CD14-positive monocyte (primary cell): ENCODE measurements at regions not wholly inside any gene's neighbourhood (a gene's known extent, or its start where the extent isn't known, plus 50 kb on each side); places are given as distances from the start of the nearest gene placed in this dataset.

Experiments used
- DNase-seq, 3 donors: peaks; one replicate each; pipeline ENCODE4 v3.0.0-alpha.2; 2011 to 2022
- H2AFZ ChIP-seq: 2 replicates; pipeline ENCODE4 v1.6.0; 2012; ENCODE audit warnings: mild to moderate bottlenecking, low read depth, low read length, inconsistent platforms; ENCODE audit not compliant: insufficient read depth, poor library complexity, severe bottlenecking
- H3K27ac ChIP-seq, 2 donors: 1 replicate in 1 of 2; 2 replicates in 1 of 2; pipeline ENCODE4 v1.5.1; 2012 to 2013; ENCODE audit warnings: low read length in 2 of 2, control low read depth in 1 of 2, inconsistent platforms in 1 of 2, low read depth in 1 of 2, mild to moderate bottlenecking in 1 of 2
- H3K27me3 ChIP-seq, 2 donors: one replicate each; pipeline versions ENCODE4 v1.6.0 to v1.6.1; 2011 to 2013; ENCODE audit warnings: low read length in 2 of 2; ENCODE audit not compliant: control insufficient read depth in 2 of 2, insufficient read depth in 2 of 2
- H3K36me3 ChIP-seq, 2 donors: replicated peaks in 1 of 2; 1 replicate in 1 of 2; 2 replicates in 1 of 2; pipeline versions ENCODE4 v1.5.1 to v1.6.1; 2012 to 2013; ENCODE audit warnings: low read length in 2 of 2, control low read depth in 1 of 2, inconsistent platforms in 1 of 2, mild to moderate bottlenecking in 1 of 2; ENCODE audit not compliant: insufficient read depth in 2 of 2, control insufficient read depth in 1 of 2
- H3K4me1 ChIP-seq, 2 donors: 1 replicate in 1 of 2; 2 replicates in 1 of 2; pipeline versions ENCODE4 v1.5.1 to v1.6.1; 2012 to 2013; ENCODE audit warnings: low read length in 2 of 2, control low read depth in 1 of 2, inconsistent platforms in 1 of 2, mild to moderate bottlenecking in 1 of 2, moderate library complexity in 1 of 2; ENCODE audit not compliant: insufficient read depth in 2 of 2, control insufficient read depth in 1 of 2
- H3K4me2 ChIP-seq: replicated peaks from 2 replicates; pipeline ENCODE3; 2012; ENCODE audit warnings: low read length, moderate library complexity, mild to moderate bottlenecking; ENCODE audit not compliant: poor library complexity, severe bottlenecking; ENCODE audit errors: extremely low read depth
- H3K4me3 ChIP-seq, 3 experiments: fragments of 200-600 bp in 1 of 3; sonication (generic) in 1 of 3; replicated peaks in 1 of 3; 1 replicate in 2 of 3; 2 replicates in 1 of 3; pipeline ENCODE4 v1.5.1; 2011 to 2013; ENCODE audit warnings: low read length in 3 of 3, mild to moderate bottlenecking in 3 of 3, control low read depth in 2 of 3, low read depth in 2 of 3, inconsistent platforms in 1 of 3, moderate library complexity in 1 of 3
- H3K79me2 ChIP-seq: 2 replicates; pipeline ENCODE4 v1.6.0; 2012; ENCODE audit warnings: mild to moderate bottlenecking, control low read depth, inconsistent platforms, low read length, moderate library complexity; ENCODE audit not compliant: insufficient read depth
- H3K9ac ChIP-seq: 2 replicates; pipeline ENCODE4 v1.6.0; 2017; ENCODE audit warnings: low read length, mild to moderate bottlenecking; ENCODE audit not compliant: insufficient read depth, poor library complexity, severe bottlenecking
- H3K9me3 ChIP-seq, 2 donors: replicated peaks in 1 of 2; 1 replicate in 1 of 2; 2 replicates in 1 of 2; pipeline versions ENCODE4 v1.5.1 to v1.6.1; 2012 to 2013; ENCODE audit warnings: low read length in 2 of 2, control low read depth in 1 of 2; ENCODE audit not compliant: control insufficient read depth in 1 of 2, insufficient read depth in 1 of 2
- H4K20me1 ChIP-seq: 2 replicates; pipeline ENCODE4 v1.6.0; 2012; ENCODE audit warnings: mild to moderate bottlenecking, low read length, control low read depth, moderate library complexity; ENCODE audit not compliant: insufficient read depth
- H3K27ac Mint-ChIP-seq, 7 donors: one replicate each; pipeline ENCODE4 v1.8.0; 2020; ENCODE audit warnings: mild to moderate bottlenecking in 7 of 7, mixed read lengths in 7 of 7, moderate library complexity in 6 of 7, inconsistent platforms in 2 of 7
- H3K27me3 Mint-ChIP-seq, 3 donors: one replicate each; pipeline ENCODE4 v1.8.0; 2021 to 2022; ENCODE audit warnings: low read depth in 3 of 3, mild to moderate bottlenecking in 3 of 3, mixed read lengths in 3 of 3, moderate library complexity in 3 of 3, inconsistent platforms in 1 of 3
- H3K36me3 Mint-ChIP-seq, 2 donors: one replicate each; pipeline ENCODE4 v1.8.0; 2020; ENCODE audit warnings: mixed read lengths in 2 of 2, inconsistent platforms in 1 of 2, mild to moderate bottlenecking in 1 of 2
- H3K4me1 Mint-ChIP-seq: one replicate; pipeline ENCODE4 v1.8.0; 2020; ENCODE audit warnings: mild to moderate bottlenecking, mixed read lengths
- H3K4me3 Mint-ChIP-seq, 2 donors: one replicate each; pipeline ENCODE4 v1.8.0; 2020; ENCODE audit warnings: mild to moderate bottlenecking in 2 of 2, mixed read lengths in 2 of 2, moderate library complexity in 1 of 2
- H3K9me3 Mint-ChIP-seq, 7 donors: one replicate each; pipeline ENCODE4 v1.8.0; 2020 to 2022; ENCODE audit warnings: mixed read lengths in 7 of 7, mild to moderate bottlenecking in 6 of 7, moderate library complexity in 6 of 7, inconsistent platforms in 2 of 7
- WGBS: methylation state at CpG from one replicate; pipeline ENCODE4 v1.1.5; 2013; ENCODE audit warnings: missing lambda C conversion rate; ENCODE audit not compliant: insufficient coverage; 5-methylcytosine and 5-hydroxymethylcytosine counted together
- intact Hi-C, 2 donors: fragments of 100-400 bp; cut with micrococcal nuclease; formaldehyde crosslinking; loops; one replicate each; pipeline versions ENCODE4 v1.15.0 to v1.15.1; 2023
- TF ChIP-seq, protein P1 (sequence below): fragments of 200-600 bp; IDR thresholded peaks from one replicate; pipeline ENCODE4 v1.8.0; 2022; ENCODE audit warnings: antibody characterized with exemption, mild to moderate bottlenecking

DNA sequence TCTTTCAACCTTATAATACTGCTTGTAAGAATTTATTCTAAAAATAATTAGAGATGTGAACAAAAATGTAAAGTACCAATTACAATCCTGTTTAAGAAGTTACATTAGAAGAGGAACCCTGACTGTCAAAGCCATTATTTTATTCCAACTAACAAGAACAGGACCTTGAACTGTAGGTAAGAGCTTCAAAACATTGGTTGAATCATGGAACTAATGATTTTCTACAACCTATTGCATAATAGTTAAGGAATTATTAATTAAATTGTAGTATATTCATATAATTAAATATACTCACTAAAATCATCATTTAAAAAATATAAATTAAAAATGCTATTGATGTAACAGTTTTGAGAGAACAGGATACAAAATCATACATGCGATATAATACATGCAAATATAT lies 649.4 kb upstream of the KIRREL3 start:
- H3K36me3 ChIP-seq: no peaks in the 10 kb centered on the region
- H3K27ac ChIP-seq: no peak overlapping the region
- no peak overlapping the region for H2AFZ ChIP-seq
- no peak overlapping the region for H3K4me3 ChIP-seq
- Mint-ChIP-seq H3K9me3 (peaks cover 0 to 3% (median 0%) of the 10 kb centered on the region in 7 donors), H3K27ac (no peak overlapping the region), H3K4me1 (no peaks in the 10 kb centered on the region), H3K4me3 (no peak overlapping the region), H3K27me3 (peaks cover 0 to 3% (median 0%) of the 10 kb centered on the region in 3 donors), H3K36me3 (no peaks in the 10 kb centered on the region)
- DNase-seq: no peak
- TF ChIP-seq, protein P1, sequence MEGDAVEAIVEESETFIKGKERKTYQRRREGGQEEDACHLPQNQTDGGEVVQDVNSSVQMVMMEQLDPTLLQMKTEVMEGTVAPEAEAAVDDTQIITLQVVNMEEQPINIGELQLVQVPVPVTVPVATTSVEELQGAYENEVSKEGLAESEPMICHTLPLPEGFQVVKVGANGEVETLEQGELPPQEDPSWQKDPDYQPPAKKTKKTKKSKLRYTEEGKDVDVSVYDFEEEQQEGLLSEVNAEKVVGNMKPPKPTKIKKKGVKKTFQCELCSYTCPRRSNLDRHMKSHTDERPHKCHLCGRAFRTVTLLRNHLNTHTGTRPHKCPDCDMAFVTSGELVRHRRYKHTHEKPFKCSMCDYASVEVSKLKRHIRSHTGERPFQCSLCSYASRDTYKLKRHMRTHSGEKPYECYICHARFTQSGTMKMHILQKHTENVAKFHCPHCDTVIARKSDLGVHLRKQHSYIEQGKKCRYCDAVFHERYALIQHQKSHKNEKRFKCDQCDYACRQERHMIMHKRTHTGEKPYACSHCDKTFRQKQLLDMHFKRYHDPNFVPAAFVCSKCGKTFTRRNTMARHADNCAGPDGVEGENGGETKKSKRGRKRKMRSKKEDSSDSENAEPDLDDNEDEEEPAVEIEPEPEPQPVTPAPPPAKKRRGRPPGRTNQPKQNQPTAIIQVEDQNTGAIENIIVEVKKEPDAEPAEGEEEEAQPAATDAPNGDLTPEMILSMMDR: no peak
- WGBS: no CpG with 5 or more reads among the region's 1 CpG
- no peaks in the 10 kb centered on the region for H3K4me1 ChIP-seq
- no peaks in the 10 kb centered on the region for H3K27me3 ChIP-seq
- no peaks in the 10 kb centered on the region for H3K9me3 ChIP-seq
- intact Hi-C loops: no loop called here
- no peaks in the 10 kb centered on the region for H4K20me1 ChIP-seq
- no peaks in the 10 kb centered on the region for H3K79me2 ChIP-seq
- no peak overlapping the region for H3K9ac ChIP-seq
- no peak overlapping the region for H3K4me2 ChIP-seq

DNA sequence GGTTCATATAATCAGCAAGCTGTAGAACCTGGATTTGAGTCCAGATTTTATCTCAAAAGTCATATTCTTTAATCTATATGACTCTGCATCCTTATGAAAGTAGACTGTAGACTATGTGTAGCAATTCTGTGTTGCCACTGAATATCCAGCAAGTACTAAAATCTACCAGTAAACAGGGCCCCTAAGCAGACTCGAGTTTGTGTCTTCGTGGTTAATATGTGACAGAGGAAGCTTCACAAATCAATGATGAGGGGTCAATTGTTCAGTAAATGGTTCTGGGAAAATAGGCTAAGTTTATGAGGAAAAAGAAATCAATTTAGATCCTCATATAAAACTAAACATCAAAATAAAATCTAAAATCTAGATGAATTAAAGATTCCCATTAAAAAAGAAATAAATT lies 648.5 kb upstream of the KIRREL3 start:
- no peaks in the 10 kb centered on the region for H3K4me1 Mint-ChIP-seq
- Histone ChIP-seq H3K4me3 (no peak overlapping the region), H3K9me3 (no peaks in the 10 kb centered on the region), H4K20me1 (no peaks in the 10 kb centered on the region), H3K4me1 (no peaks in the 10 kb centered on the region), H3K4me2 (no peak overlapping the region), H3K27ac (no peak overlapping the region), H3K79me2 (no peaks in the 10 kb centered on the region), H3K9ac (no peak overlapping the region), H2AFZ (no peak overlapping the region), H3K36me3 (no peaks in the 10 kb centered on the region), H3K27me3 (no peaks in the 10 kb centered on the region)
- peaks cover 0 to 3% (median 0%) of the 10 kb centered on the region in 7 donors for H3K9me3 Mint-ChIP-seq
- H3K27ac Mint-ChIP-seq: no peak overlapping the region
- DNase-seq: no peak
- intact Hi-C loops: no loop called here
- WGBS: no CpG with 5 or more reads among the region's 2 CpGs
- no peak overlapping the region for H3K4me3 Mint-ChIP-seq
- H3K27me3 Mint-ChIP-seq: peaks cover 0 to 3% (median 0%) of the 10 kb centered on the region in 3 donors
- TF ChIP-seq, protein P1: no peak
- H3K36me3 Mint-ChIP-seq: no peaks in the 10 kb centered on the region
